OCI-LY1 (cell line): ENCODE measurements at regions not wholly inside any gene's neighbourhood (a gene's known extent, or its start where the extent isn't known, plus 50 kb on each side); places are given as distances from the start of the nearest gene placed in this dataset.

Source experiments
- H2AFZ ChIP-seq: fragments of 200-600 bp; sonication (generic), shearing (Covaris generic); 2 replicates; pipeline ENCODE4 v1.6.0; 2014; ENCODE audit warnings: antibody characterized with exemption, mild to moderate bottlenecking, low read length
- H3F3A ChIP-seq: fragments of 200-600 bp; sonication (generic), shearing (Covaris generic); 2 replicates; pipeline ENCODE4 v1.6.0; 2014; ENCODE audit warnings: mild to moderate bottlenecking, antibody characterized with exemption, low read length, moderate library complexity; ENCODE audit not compliant: insufficient read depth
- H3K27ac ChIP-seq: fragments of 200-600 bp; sonication (generic); 2 replicates; pipeline ENCODE4 v1.5.1; 2014; ENCODE audit warnings: low read length, mixed run types, mild to moderate bottlenecking, low read depth; ENCODE audit not compliant: poor library complexity, severe bottlenecking
- H3K27me3 ChIP-seq: fragments of 200-600 bp; sonication (generic); 2 replicates; pipeline ENCODE4 v1.6.0; 2014; ENCODE audit warnings: antibody characterized with exemption, mild to moderate bottlenecking, low read length, moderate library complexity; ENCODE audit not compliant: insufficient read depth
- H3K36me3 ChIP-seq: fragments of 200-600 bp; sonication (generic); 2 replicates; pipeline ENCODE4 v1.6.1; 2014; ENCODE audit warnings: mild to moderate bottlenecking, antibody characterized with exemption, low read length, moderate library complexity, mixed read lengths; ENCODE audit not compliant: insufficient read depth
- H3K4me1 ChIP-seq: fragments of 200-600 bp; sonication (generic); 2 replicates; pipeline ENCODE4 v1.5.1; 2014; ENCODE audit warnings: mild to moderate bottlenecking, low read length, moderate library complexity; ENCODE audit not compliant: insufficient read depth, severe bottlenecking
- H3K4me2 ChIP-seq: fragments of 200-600 bp; sonication (generic), shearing (Covaris generic); 2 replicates; pipeline ENCODE4 v1.6.1; 2014; ENCODE audit warnings: low read length
- H3K4me3 ChIP-seq: fragments of 200-600 bp; sonication (generic); 2 replicates; pipeline ENCODE4 v1.5.1; 2014; ENCODE audit warnings: low read length, low read depth, mild to moderate bottlenecking, mixed read lengths; ENCODE audit not compliant: poor library complexity, severe bottlenecking
- H3K79me2 ChIP-seq: fragments of 200-600 bp; shearing (Covaris generic); 2 replicates; pipeline ENCODE4 v1.6.1; 2016; ENCODE audit warnings: mixed run types, low read length, mixed read lengths; ENCODE audit not compliant: insufficient read depth
- H3K9ac ChIP-seq: fragments of 200-600 bp; sonication (generic), shearing (Covaris generic); 2 replicates; pipeline ENCODE4 v1.6.1; 2014; ENCODE audit warnings: mild to moderate bottlenecking, low read length, mixed read lengths
- H3K9me2 ChIP-seq: fragments of 200-600 bp; sonication (generic), shearing (Covaris generic); 2 replicates; pipeline ENCODE4 v1.6.1; 2014; ENCODE audit warnings: low read depth, mild to moderate bottlenecking, low read length, mixed read lengths
- H3K9me3 ChIP-seq: fragments of 200-600 bp; shearing (Covaris generic); 2 replicates; pipeline ENCODE4 v1.6.1; 2014; ENCODE audit warnings: low read length, mixed read lengths
- H4K20me1 ChIP-seq: fragments of 200-600 bp; sonication (generic), shearing (Covaris generic); 2 replicates; pipeline ENCODE4 v1.6.0; 2016; ENCODE audit warnings: mild to moderate bottlenecking, low read length; ENCODE audit not compliant: insufficient read depth
- EZH2 ChIP-seq: fragments of 200-600 bp; sonication (generic), shearing (Covaris generic); IDR thresholded peaks from 2 replicates; pipeline ENCODE4 v1.8.0; 2017; ENCODE audit warnings: borderline replicate concordance, mixed run types, mild to moderate bottlenecking, antibody characterized with exemption, low read length, moderate library complexity, mixed read lengths
- TF ChIP-seq, protein P1 (sequence below): fragments of 200-600 bp; sonication (generic), shearing (Covaris generic); IDR thresholded peaks from 2 replicates; pipeline ENCODE4 v1.5.1; 2017; ENCODE audit warnings: mild to moderate bottlenecking, antibody characterized with exemption, low read length, moderate library complexity, mixed read lengths

DNA sequence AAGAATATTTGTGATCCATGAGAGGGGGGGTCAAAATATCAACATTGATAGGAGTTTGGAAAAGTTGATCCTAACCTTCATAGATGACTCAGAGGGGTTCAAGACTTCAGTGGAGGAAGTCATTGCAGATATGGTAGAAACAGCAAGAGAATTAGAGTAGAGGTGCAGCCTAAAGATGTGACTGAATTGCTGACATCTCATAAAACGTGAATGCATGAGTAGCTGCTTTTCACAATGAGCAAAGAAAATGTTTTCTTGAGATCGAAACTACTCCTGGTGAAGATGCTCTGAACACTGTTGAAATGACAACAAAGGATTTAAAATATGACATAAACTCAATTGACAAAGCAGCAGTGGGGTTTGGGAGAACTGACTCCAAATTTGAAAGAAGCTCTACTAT lies 700.7 kb upstream of the FZD8 start:
- H3K4me3 ChIP-seq: no peak overlapping the region
- no peaks in the 10 kb centered on the region for H3K9me3 ChIP-seq
- H3K4me1 ChIP-seq: no peaks in the 10 kb centered on the region
- H3K36me3 ChIP-seq: no peaks in the 10 kb centered on the region
- H3K27ac ChIP-seq: no peak overlapping the region
- H3K9me2 ChIP-seq: no peaks in the 10 kb centered on the region
- no peaks in the 10 kb centered on the region for H4K20me1 ChIP-seq
- H3K4me2 ChIP-seq: no peak overlapping the region
- H2AFZ ChIP-seq: no peak overlapping the region
- no peak overlapping the region for H3K9ac ChIP-seq
- H3K79me2 ChIP-seq: no peaks in the 10 kb centered on the region
- no peaks in the 10 kb centered on the region for H3F3A ChIP-seq
- H3K27me3 ChIP-seq: no peaks in the 10 kb centered on the region
- no peak for TF ChIP-seq EZH2
- TF ChIP-seq, protein P1, sequence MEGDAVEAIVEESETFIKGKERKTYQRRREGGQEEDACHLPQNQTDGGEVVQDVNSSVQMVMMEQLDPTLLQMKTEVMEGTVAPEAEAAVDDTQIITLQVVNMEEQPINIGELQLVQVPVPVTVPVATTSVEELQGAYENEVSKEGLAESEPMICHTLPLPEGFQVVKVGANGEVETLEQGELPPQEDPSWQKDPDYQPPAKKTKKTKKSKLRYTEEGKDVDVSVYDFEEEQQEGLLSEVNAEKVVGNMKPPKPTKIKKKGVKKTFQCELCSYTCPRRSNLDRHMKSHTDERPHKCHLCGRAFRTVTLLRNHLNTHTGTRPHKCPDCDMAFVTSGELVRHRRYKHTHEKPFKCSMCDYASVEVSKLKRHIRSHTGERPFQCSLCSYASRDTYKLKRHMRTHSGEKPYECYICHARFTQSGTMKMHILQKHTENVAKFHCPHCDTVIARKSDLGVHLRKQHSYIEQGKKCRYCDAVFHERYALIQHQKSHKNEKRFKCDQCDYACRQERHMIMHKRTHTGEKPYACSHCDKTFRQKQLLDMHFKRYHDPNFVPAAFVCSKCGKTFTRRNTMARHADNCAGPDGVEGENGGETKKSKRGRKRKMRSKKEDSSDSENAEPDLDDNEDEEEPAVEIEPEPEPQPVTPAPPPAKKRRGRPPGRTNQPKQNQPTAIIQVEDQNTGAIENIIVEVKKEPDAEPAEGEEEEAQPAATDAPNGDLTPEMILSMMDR: no peak

DNA sequence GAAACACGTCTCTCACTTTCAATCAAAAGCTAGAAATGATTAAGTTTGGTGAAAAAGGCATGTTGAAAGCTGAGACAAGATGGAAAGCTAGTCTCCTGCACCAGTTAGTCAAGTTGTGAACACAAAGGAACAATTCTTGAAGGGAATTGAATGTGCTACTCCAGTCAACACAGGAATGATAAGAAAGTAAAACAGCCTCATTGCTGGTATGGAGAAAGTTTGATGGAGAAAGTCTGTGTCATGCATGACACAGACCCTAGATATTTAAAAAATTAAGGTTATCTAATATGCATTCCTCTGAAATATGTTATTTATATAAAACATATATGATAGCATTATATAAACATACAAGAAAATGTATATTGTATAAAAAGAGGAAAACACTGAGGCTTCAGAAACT lies 699.4 kb upstream of the FZD8 start:
- Histone ChIP-seq H3K4me3 (no peak overlapping the region), H3K36me3 (no peaks in the 10 kb centered on the region), H3K27me3 (no peaks in the 10 kb centered on the region), H3K9me2 (no peaks in the 10 kb centered on the region), H4K20me1 (no peaks in the 10 kb centered on the region), H3K9me3 (no peaks in the 10 kb centered on the region), H3K4me1 (no peaks in the 10 kb centered on the region), H2AFZ (no peak overlapping the region), H3K79me2 (no peaks in the 10 kb centered on the region), H3K27ac (no peak overlapping the region), H3F3A (no peaks in the 10 kb centered on the region), H3K4me2 (no peak overlapping the region), H3K9ac (no peak overlapping the region)
- TF ChIP-seq, protein P1: no peak
- TF ChIP-seq EZH2: no peak

DNA sequence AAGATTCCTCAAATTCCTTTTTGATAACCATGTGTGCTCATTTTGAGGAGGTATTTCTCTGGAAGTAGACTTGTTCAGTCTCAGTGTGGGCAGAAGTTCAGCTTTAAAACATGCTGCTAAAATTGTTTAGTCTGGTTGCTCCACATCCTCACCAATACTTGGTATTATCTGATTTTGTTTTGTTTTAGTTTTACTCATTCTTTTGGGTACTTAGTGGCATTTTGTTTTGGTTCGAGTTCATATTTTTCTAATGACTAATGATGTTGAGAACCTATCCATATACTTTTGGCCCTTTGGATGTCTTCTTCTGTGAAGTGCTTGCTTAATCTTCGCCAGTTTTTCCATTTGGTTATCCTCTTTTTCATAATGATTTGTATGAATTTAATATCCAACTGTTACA lies 694.2 kb upstream of the FZD8 start:
- TF ChIP-seq, protein P1: no peak
- no peak for TF ChIP-seq EZH2
- Histone ChIP-seq H3K27ac (no peak overlapping the region), H3K79me2 (no peaks in the 10 kb centered on the region)

More for the DNA sequence above, 694.2 kb upstream of the FZD8 start:
- Histone ChIP-seq H3K4me1 (no peaks in the 10 kb centered on the region), H4K20me1 (no peaks in the 10 kb centered on the region), H3K36me3 (no peaks in the 10 kb centered on the region), H3F3A (no peaks in the 10 kb centered on the region), H3K4me3 (no peak overlapping the region), H3K9ac (no peak overlapping the region), H3K27me3 (no peaks in the 10 kb centered on the region), H3K9me3 (no peaks in the 10 kb centered on the region), H3K4me2 (no peak overlapping the region), H3K9me2 (no peaks in the 10 kb centered on the region), H2AFZ (no peak overlapping the region)
